ENCODE measurements at regions not wholly inside any gene's neighbourhood (a gene's known extent, or its start where the extent isn't known, plus 50 kb on each side); places are given as distances from the start of the nearest gene placed in this dataset.
"Not testable (repeated sequence)": the region's sequence is repeated elsewhere in the genome, so short reads cannot be mapped to it uniquely, and the experiment has no call there.

DNA sequence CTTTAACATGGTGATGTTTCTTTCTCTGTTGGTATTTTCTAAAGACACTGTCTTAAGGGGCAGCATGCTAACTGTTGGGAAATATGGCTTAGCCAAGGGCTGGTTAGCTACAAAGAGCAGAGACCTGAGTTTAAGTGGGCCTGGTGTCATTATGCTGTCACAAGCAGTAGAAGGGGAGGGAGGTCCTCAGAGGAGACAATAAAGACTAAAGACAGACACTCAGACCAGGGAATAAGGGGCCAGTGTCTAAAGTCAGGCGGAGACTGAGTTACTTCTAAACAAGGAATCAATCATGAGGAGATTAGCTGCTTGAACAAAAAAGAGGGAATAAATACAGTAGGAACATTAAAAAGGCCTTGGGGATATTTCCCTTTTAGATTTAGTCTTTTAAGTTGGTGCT is 142.7 kb upstream of the DPPA4 start:
- no peak for DNase-seq

DNA sequence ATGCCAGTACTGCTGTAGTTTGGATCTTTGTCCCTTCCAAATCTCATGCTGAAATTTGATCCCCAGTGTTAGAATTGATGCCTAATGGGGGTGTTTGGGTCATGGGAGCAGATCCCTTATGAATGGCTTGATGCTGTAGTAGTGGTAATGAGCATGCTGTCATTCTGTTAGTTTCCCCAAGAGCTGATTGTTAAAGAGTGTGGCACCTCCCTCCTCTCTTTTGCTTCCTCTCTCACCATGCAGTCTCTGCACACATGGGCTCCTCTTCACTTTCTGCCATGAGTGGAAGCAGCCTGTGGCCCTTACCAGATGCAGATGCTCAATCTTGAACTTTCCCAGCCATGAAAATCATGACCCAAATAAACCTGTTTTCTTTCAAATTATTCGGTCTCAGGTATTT is 141.3 kb upstream of the DPPA4 start:
- DNase-seq, result peak in 1 of 2 experiments; percentile 11

DNA sequence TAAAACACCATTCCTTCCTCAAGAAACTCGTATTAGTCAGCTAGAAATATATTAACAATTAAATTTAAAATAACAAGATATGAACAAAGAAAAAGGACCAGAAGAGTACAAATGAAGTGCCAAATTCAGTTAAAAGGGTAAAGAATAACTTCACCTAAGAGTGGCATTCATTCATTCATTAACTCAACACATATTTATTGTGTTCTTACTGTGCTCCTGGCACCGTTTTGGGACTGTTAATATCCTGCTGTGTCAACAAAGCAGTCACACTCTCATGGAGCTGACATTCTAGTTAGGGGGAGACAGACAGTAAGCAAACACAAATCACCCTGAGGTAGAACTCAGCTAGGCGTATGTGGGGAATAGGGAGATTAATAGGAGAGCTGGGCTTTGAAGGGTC is 123.6 kb upstream of the DPPA4 start:
- no peak for DNase-seq

- no peak for DNase-seq
Observed at GRCh38 chr3:109445210-109445609, 107.9 kb upstream of the DPPA4 start.

DNA sequence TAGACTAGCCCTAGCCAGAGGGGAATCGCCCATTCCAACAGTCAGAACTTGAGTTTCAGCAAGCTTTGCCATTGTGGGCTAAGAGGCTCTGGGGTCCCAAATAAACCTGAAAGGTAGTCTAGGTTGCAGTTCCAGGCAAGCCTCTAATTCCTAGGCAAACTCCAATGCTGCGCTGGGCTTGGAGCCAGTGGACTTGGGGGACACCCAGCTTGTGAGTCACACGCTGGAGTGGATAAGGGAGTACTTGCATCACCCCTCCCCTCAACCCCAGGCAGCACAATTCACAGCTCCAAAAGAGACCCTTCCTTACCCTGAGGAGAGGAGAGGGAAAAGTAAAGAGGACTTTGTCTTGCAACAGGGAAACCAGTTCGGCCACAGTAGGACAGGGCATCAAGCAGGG is 105.2 kb upstream of the DPPA4 start:
- no peak for DNase-seq

GRCh38 chr3:109440353-109440752 is 103.0 kb upstream of the DPPA4 start:
- peak; percentile 63 to 82 for DNase-seq

GRCh38 chr3:109432833-109433232 is 95.5 kb upstream of the DPPA4 start:
- DNase-seq, result no peak

GRCh38 chr3:109430911-109431563 is 93.7 kb upstream of the DPPA4 start:
- no peak for DNase-seq

GRCh38 chr3:109413049-109413448 is 75.7 kb upstream of the DPPA4 start:
- DNase-seq, result no peak

- no peak for DNase-seq
Observed at GRCh38 chr3:109411547-109411946, 74.2 kb upstream of the DPPA4 start.

GRCh38 chr3:109396806-109397205 is 59.5 kb upstream of the DPPA4 start:
- DNase-seq, result no peak

GRCh38 chr3:109393728-109394127 is 56.4 kb upstream of the DPPA4 start:
- not testable (repeated sequence) for DNase-seq

DNA sequence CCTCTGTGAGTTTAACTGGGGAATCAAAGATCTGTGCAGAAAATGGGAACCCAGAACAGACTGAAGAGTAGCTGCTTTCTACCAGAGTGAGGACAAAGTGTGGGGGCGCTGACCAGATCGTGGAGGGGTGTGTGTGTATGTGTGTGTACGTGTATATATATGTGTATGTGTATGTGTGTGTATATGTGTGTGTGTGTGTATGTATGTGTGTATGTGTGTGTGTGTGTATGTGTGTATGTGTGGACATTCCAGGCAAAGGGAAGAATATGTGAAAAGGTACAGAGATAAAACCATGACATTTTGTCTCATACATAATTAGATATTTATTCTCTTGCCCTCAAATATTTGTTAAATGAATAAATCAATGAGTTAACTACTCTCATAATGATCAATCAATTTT is 54.9 kb upstream of the DPPA4 start:
- DNase-seq, result no peak

DNA sequence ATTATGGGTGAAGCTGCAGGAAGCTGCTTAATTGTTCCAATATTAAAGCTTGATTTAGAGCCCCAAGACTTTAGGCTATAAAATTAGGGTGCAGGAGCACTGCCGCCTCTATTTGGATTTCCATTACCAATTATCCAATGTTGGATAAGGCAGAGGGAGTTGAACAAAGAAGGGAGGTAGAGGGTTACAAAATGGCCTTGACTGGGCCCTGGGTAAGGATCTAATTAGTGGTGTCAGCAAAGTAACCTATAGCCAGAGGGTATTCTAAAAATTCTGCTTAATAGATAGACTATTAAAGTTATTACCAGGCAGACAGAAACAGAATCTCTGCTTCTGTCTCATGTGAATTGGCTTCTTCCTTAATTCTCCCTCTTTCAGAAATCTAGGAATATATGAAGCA is 50.3 kb upstream of the DPPA4 start:
- DNase-seq, result no peak

GRCh38 chr3:109387201-109387600 is 49.9 kb upstream of the DPPA4 start:
- no peak for DNase-seq
